ENCODE measurements at regions not wholly inside any gene's neighbourhood (a gene's known extent, or its start where the extent isn't known, plus 50 kb on each side); places are given as distances from the start of the nearest gene placed in this dataset.

- TF ChIP-seq USF2 (CRISPR knock-in tag; IDR thresholded peaks at IDR 0.05) (no peak), ZNF232 (CRISPR knock-in tag; IDR thresholded peaks at IDR 0.05) (no peak), NFE2L1 (CRISPR knock-in tag; IDR thresholded peaks at IDR 0.05) (no peak), TCF7 (CRISPR knock-in tag; IDR thresholded peaks at IDR 0.05; ENCODE audit: low read depth) (no peak), ATF1 (CRISPR knock-in tag; IDR thresholded peaks at IDR 0.05) (no peak)
- TF ChIP-seq, protein P1, sequence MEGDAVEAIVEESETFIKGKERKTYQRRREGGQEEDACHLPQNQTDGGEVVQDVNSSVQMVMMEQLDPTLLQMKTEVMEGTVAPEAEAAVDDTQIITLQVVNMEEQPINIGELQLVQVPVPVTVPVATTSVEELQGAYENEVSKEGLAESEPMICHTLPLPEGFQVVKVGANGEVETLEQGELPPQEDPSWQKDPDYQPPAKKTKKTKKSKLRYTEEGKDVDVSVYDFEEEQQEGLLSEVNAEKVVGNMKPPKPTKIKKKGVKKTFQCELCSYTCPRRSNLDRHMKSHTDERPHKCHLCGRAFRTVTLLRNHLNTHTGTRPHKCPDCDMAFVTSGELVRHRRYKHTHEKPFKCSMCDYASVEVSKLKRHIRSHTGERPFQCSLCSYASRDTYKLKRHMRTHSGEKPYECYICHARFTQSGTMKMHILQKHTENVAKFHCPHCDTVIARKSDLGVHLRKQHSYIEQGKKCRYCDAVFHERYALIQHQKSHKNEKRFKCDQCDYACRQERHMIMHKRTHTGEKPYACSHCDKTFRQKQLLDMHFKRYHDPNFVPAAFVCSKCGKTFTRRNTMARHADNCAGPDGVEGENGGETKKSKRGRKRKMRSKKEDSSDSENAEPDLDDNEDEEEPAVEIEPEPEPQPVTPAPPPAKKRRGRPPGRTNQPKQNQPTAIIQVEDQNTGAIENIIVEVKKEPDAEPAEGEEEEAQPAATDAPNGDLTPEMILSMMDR (IDR thresholded peaks at IDR 0.05) = no peak
- TF ChIP-seq, protein P2, sequence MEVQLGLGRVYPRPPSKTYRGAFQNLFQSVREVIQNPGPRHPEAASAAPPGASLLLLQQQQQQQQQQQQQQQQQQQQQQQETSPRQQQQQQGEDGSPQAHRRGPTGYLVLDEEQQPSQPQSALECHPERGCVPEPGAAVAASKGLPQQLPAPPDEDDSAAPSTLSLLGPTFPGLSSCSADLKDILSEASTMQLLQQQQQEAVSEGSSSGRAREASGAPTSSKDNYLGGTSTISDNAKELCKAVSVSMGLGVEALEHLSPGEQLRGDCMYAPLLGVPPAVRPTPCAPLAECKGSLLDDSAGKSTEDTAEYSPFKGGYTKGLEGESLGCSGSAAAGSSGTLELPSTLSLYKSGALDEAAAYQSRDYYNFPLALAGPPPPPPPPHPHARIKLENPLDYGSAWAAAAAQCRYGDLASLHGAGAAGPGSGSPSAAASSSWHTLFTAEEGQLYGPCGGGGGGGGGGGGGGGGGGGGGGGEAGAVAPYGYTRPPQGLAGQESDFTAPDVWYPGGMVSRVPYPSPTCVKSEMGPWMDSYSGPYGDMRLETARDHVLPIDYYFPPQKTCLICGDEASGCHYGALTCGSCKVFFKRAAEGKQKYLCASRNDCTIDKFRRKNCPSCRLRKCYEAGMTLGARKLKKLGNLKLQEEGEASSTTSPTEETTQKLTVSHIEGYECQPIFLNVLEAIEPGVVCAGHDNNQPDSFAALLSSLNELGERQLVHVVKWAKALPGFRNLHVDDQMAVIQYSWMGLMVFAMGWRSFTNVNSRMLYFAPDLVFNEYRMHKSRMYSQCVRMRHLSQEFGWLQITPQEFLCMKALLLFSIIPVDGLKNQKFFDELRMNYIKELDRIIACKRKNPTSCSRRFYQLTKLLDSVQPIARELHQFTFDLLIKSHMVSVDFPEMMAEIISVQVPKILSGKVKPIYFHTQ (CRISPR knock-in tag; IDR thresholded peaks at IDR 0.05) = no peak
- TF ChIP-seq, protein P3, sequence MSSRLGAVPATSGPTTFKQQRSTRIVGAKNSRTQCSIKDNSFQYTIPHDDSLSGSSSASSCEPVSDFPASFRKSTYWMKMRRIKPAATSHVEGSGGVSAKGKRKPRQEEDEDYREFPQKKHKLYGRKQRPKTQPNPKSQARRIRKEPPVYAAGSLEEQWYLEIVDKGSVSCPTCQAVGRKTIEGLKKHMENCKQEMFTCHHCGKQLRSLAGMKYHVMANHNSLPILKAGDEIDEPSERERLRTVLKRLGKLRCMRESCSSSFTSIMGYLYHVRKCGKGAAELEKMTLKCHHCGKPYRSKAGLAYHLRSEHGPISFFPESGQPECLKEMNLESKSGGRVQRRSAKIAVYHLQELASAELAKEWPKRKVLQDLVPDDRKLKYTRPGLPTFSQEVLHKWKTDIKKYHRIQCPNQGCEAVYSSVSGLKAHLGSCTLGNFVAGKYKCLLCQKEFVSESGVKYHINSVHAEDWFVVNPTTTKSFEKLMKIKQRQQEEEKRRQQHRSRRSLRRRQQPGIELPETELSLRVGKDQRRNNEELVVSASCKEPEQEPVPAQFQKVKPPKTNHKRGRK (CRISPR knock-in tag; IDR thresholded peaks at IDR 0.05; ENCODE audit: borderline replicate concordance) = no peak
Observed at GRCh38 chr9:26406676-26407075, 485.9 kb downstream of the CAAP1 start.
